GM23248 (cell line): ENCODE measurements at regions not wholly inside any gene's neighbourhood (a gene's known extent, or its start where the extent isn't known, plus 50 kb on each side); places are given as distances from the start of the nearest gene placed in this dataset.

Experiments
- EZH2 ChIP-seq: fragments of 200-600 bp; sonication (generic); IDR thresholded peaks from 2 replicates; pipeline ENCODE4 v1.6.1; 2018; ENCODE audit warnings: antibody characterized with exemption, mild to moderate bottlenecking; ENCODE audit not compliant: insufficient read depth, poor library complexity, severe bottlenecking
- EZH2phosphoT487 ChIP-seq: fragments of 200-600 bp; sonication (generic); IDR thresholded peaks from 2 replicates; pipeline ENCODE4 v1.6.1; 2018; ENCODE audit warnings: antibody characterized with exemption, moderate library complexity, mild to moderate bottlenecking, low read depth; ENCODE audit not compliant: insufficient read depth

- TF ChIP-seq EZH2 = no peak
- no peak for TF ChIP-seq EZH2phosphoT487
Observed at GRCh38 chr12:84243686-84244085, 668.9 kb downstream of the SLC6A15 start.
